Cardiac muscle cell (in vitro differentiated cells and primary cell): ENCODE measurements at regions not wholly inside any gene's neighbourhood (a gene's known extent, or its start where the extent isn't known, plus 50 kb on each side); places are given as distances from the start of the nearest gene placed in this dataset.
"Not testable (repeated sequence)": the region's sequence is repeated elsewhere in the genome, so short reads cannot be mapped to it uniquely, and the experiment has no call there.

Experiments
- DNase-seq, 2 donors: peaks; one replicate each; pipeline versions ENCODE4 v3.0.0 to v3.0.0-alpha.2; 2010 to 2017; ENCODE audit warnings: low read depth in 1 of 2, low spot score in 1 of 2
- H3K27ac ChIP-seq: fragments of 200-600 bp; sonication (generic); 2 replicates; pipeline ENCODE4 v1.5.1; 2016
- H3K27me3 ChIP-seq: fragments of 200-600 bp; sonication (generic); 2 replicates; pipeline ENCODE4 v1.6.0; 2016; ENCODE audit warnings: control low read depth
- H3K36me3 ChIP-seq: fragments of 200-600 bp; sonication (generic); 2 replicates; pipeline ENCODE4 v1.5.1; 2016; ENCODE audit warnings: control low read depth
- H3K4me1 ChIP-seq: fragments of 200-600 bp; sonication (generic); 2 replicates; pipeline ENCODE4 v1.8.1; 2017; ENCODE audit warnings: low read depth, mild to moderate bottlenecking, mixed run types
- H3K4me3 ChIP-seq: fragments of 200-600 bp; sonication (generic); 2 replicates; pipeline ENCODE4 v1.5.1; 2016; ENCODE audit warnings: mild to moderate bottlenecking
- H3K9me3 ChIP-seq: fragments of 200-600 bp; sonication (generic); 2 replicates; pipeline ENCODE4 v1.5.1; 2017; ENCODE audit warnings: low read depth, mild to moderate bottlenecking, control low read depth
- TF ChIP-seq, protein P1 (sequence below): IDR thresholded peaks from 2 replicates; pipeline ENCODE4 v1.5.1; 2012; ENCODE audit warnings: low read depth, mild to moderate bottlenecking, low read length

DNA sequence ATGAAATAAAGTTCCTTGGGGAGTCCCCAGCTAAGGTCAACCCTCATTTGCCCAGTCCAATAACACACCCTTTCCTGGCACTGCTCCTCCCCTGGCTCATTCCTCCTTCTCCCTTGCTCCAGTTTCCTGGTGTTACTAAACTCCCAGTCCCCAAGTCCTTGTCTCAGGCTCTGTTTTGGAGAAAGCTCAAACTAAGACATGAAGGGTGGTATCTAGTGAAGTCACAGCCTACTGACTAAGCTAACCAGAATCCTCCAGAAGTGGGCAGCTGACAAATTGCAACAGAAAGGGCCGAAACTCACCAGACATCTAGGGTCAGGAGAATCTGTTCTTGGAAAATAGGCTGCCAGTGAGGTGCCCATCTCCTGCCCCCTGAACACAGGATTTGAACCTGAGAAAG, 118.7 kb upstream of the NEK6 start:
- Histone ChIP-seq H3K27ac (no peak overlapping the region), H3K4me3 (no peak overlapping the region), H3K9me3 (no peaks in the 10 kb centered on the region), H3K27me3 (no peaks in the 10 kb centered on the region), H3K4me1 (no peaks in the 10 kb centered on the region), H3K36me3 (no peaks in the 10 kb centered on the region)
- TF ChIP-seq, protein P1, sequence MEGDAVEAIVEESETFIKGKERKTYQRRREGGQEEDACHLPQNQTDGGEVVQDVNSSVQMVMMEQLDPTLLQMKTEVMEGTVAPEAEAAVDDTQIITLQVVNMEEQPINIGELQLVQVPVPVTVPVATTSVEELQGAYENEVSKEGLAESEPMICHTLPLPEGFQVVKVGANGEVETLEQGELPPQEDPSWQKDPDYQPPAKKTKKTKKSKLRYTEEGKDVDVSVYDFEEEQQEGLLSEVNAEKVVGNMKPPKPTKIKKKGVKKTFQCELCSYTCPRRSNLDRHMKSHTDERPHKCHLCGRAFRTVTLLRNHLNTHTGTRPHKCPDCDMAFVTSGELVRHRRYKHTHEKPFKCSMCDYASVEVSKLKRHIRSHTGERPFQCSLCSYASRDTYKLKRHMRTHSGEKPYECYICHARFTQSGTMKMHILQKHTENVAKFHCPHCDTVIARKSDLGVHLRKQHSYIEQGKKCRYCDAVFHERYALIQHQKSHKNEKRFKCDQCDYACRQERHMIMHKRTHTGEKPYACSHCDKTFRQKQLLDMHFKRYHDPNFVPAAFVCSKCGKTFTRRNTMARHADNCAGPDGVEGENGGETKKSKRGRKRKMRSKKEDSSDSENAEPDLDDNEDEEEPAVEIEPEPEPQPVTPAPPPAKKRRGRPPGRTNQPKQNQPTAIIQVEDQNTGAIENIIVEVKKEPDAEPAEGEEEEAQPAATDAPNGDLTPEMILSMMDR = no peak
- peak in 1 of 2 donors; percentile 80 for DNase-seq

DNA sequence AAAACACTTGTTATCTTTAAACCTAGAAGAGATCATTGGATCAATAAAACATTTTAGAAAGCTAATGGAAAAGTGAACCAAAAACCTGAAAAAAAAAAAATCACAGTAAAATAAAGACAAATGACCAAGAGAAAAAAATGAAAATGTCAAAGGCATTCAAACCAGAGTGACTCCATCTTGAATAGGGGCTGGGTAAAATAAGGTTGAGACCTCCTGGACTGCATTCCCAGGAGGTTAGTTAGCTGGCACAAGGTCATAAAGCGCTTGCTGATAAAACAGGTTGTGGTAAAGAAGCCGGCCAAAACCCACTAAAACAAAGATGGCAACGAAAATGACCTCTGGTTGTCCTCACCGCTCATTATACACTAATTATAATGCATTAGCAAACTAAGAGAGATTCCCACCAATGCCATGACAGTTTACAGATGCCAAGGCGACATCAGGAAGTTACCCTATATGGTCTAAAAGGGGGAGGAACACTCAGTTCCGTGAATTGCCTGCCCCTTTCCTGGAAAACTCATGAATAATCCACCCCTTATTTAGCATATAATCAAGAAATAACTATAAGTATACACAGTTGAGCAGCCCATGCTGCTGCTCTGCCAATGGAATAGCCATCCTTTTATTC, 116.7 kb upstream of the NEK6 start:
- no peaks in the 10 kb centered on the region for H3K9me3 ChIP-seq
- no peak for DNase-seq

DNA sequence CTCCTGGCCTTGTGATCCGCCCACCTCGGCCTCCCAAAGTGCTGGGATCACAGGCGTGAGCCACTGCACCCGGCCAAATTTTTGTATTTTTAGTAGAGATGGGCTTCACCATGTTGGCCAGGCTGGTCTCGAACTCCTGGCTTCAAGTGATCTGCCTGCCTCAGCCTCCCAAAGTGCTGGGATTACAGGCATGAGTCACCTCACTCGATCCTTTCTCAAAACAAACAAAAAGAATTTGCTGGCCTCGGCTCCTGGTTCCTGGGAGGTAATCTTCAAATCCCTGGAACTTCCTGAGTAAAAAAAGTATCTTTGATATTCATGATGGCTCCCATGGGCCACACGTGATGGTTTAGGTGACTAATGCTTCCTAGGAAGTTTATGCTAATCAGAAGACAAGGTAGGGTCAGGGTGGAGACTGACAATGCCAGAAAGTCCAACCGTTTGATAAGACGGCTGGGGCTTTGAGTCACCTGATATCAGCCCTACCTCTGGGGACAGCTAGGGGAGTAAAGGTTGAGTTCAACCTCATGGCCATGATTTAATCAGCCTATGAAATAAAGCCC, 113.1 kb upstream of the NEK6 start:
- not testable (repeated sequence) for H3K36me3 ChIP-seq, H3K9me3 ChIP-seq, H3K4me1 ChIP-seq, H3K27ac ChIP-seq, H3K4me3 ChIP-seq, H3K27me3 ChIP-seq
- DNase-seq = peak in 1 of 2 donors; percentile 89

More for the DNA sequence above, 116.7 kb upstream of the NEK6 start:
- no peak overlapping the region for H3K4me3 ChIP-seq
- no peaks in the 10 kb centered on the region for H3K27me3 ChIP-seq
- H3K27ac ChIP-seq = no peak overlapping the region
- no peaks in the 10 kb centered on the region for H3K36me3 ChIP-seq
- TF ChIP-seq, protein P1 = no peak
- no peaks in the 10 kb centered on the region for H3K4me1 ChIP-seq

DNA sequence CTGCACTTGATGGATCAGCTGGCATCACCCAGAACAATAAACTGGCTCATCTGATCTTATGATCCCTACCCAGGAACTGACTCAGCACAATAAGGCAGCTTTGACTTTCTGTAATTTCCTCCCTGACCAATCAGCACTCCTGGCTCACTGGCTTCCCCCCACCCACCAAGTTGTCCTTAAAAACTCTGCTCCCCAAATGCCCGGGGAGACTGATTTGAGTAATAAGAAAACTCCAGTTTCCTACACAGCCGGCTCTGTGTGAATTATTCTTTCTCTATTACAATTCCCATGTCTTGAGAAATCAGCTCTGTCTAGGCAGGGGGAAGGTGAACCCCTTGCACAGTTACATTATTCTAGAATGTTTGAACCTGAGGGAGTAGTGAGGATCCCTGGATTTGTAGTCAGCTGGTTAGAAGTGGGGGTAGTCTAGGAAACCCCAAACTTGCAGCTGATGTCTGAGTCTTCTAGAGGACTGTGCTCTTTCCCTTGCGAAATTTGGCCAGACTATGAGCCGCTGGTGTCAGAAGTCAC, 111.7 kb upstream of the NEK6 start:
- H3K36me3 ChIP-seq = no peaks in the 10 kb centered on the region
- TF ChIP-seq, protein P1 = no peak

DNA sequence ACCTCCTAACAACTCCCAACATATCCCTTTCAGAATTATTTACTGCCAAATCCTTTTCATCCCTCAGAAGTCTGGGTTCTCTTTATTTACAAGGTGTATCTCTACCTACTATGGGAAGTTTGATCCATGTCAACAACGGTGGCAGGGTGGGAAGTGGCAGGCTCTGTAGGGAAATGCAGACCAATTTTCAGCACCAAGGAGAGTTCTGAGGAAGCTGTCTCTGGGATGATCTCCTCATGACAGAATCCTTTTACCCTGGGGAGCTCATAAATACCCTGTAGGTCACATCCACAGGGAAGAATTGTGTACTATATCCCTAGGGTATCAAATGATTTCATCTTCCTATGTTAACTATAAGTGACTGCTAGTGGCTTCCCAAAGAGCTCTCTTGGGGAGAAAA, 107.8 kb upstream of the NEK6 start:
- peak in 1 of 2 donors; percentile 58 for DNase-seq
- H3K4me3 ChIP-seq = no peak overlapping the region
- TF ChIP-seq, protein P1 = no peak
- H3K36me3 ChIP-seq = no peaks in the 10 kb centered on the region
- H3K27me3 ChIP-seq = peaks cover 5% of the 10 kb centered on the region
- no peaks in the 10 kb centered on the region for H3K4me1 ChIP-seq
- no peaks in the 10 kb centered on the region for H3K9me3 ChIP-seq
- no peak overlapping the region for H3K27ac ChIP-seq

More for the DNA sequence above, 111.7 kb upstream of the NEK6 start:
- no peak overlapping the region for H3K27ac ChIP-seq
- H3K27me3 ChIP-seq = peaks cover 5% of the 10 kb centered on the region
- no peak overlapping the region for H3K4me3 ChIP-seq
- no peak for DNase-seq
- no peaks in the 10 kb centered on the region for H3K4me1 ChIP-seq
- H3K9me3 ChIP-seq = no peaks in the 10 kb centered on the region

DNA sequence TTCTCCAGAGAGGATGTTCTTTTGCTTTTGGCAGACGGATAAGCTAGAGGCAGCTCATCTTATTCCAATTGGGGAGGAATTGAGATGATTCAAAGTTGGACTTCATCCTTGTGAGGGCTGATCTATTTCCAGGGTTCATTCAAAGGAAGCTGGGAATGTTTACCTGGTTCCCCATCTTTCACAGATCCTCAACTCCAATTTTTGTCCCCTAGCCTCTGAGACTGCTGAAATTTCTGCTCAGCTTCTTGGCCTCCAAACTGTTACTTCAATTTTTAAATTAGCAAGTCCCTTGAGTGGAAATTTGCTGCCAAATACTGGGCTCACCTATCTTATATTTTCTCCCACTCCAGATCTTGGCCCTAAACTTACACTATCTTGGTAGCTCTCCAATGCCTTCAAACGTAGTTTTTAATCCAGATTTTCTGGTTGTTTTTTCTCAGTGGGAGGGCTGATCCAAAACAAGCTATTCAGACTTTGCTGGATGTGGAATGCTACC, 93.9 kb upstream of the NEK6 start:
- Histone ChIP-seq H3K27me3 (no peaks in the 10 kb centered on the region), H3K36me3 (no peaks in the 10 kb centered on the region), H3K4me3 (no peak overlapping the region), H3K27ac (no peak overlapping the region), H3K4me1 (no peaks in the 10 kb centered on the region), H3K9me3 (no peaks in the 10 kb centered on the region)
- peak in 1 of 2 donors; percentile 10 for DNase-seq
- TF ChIP-seq, protein P1 = no peak
